OCI-LY1 (cell line): ENCODE measurements at regions not wholly inside any gene's neighbourhood (a gene's known extent, or its start where the extent isn't known, plus 50 kb on each side); places are given as distances from the start of the nearest gene placed in this dataset.

ENCODE experiments used
- EZH2 ChIP-seq: fragments of 200-600 bp; sonication (generic), shearing (Covaris generic); IDR thresholded peaks from 2 replicates; pipeline ENCODE4 v1.8.0; 2017; ENCODE audit warnings: borderline replicate concordance, mixed run types, mild to moderate bottlenecking, antibody characterized with exemption, low read length, moderate library complexity, mixed read lengths
- TF ChIP-seq, protein P1 (sequence below): fragments of 200-600 bp; sonication (generic), shearing (Covaris generic); IDR thresholded peaks from 2 replicates; pipeline ENCODE4 v1.5.1; 2017; ENCODE audit warnings: mild to moderate bottlenecking, antibody characterized with exemption, low read length, moderate library complexity, mixed read lengths

DNA sequence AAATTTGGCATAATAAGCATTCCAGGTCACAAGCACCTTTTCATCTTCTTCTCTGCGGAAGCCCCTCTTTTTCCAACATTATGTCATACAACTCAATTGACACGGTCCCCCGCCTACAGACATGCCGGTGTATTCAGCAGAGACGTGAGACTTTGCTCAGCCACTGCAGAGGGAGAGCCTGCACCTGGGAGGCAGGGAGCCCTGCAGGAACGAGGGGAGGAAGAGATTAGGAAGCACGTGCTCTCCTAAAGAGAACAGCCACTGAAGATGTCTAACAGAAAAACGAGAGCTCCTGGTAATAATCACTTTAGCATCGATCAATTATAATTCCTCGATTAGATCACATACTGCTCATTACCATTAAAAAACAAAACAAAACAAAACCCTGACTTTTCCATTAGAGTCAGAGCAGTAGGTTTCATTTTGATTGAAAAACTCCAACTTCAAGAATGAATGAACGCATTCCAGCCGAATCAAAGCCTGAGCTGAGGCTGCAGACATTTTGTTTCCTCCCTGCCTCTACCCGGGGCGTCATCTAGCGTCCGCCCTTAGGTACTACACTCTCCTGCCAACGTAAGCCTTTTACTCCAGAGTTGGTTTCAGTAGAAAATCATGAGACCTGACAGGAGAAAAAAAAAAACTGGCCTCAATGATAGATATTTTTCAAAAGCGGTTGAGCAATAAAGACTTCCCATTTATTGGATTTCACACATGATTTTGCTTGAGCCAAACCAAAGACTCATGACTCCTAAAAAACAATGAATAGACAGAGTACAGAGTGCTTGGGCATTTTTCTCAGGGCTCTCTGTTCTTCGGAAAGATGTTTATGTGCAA, 194.5 kb downstream of the KATNAL1 start:
- TF ChIP-seq, protein P1, sequence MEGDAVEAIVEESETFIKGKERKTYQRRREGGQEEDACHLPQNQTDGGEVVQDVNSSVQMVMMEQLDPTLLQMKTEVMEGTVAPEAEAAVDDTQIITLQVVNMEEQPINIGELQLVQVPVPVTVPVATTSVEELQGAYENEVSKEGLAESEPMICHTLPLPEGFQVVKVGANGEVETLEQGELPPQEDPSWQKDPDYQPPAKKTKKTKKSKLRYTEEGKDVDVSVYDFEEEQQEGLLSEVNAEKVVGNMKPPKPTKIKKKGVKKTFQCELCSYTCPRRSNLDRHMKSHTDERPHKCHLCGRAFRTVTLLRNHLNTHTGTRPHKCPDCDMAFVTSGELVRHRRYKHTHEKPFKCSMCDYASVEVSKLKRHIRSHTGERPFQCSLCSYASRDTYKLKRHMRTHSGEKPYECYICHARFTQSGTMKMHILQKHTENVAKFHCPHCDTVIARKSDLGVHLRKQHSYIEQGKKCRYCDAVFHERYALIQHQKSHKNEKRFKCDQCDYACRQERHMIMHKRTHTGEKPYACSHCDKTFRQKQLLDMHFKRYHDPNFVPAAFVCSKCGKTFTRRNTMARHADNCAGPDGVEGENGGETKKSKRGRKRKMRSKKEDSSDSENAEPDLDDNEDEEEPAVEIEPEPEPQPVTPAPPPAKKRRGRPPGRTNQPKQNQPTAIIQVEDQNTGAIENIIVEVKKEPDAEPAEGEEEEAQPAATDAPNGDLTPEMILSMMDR = peak; percentile 98
- no peak for TF ChIP-seq EZH2
